ENCODE measurements at regions not wholly inside any gene's neighbourhood (a gene's known extent, or its start where the extent isn't known, plus 50 kb on each side); places are given as distances from the start of the nearest gene placed in this dataset.

GRCh38 chr5:116939641-116940040 is 365.0 kb upstream of the SEMA6A start:
- H3K36me3 ChIP-seq = no peaks in the 10 kb centered on the region
- 80 to 86% methylated on average over 5 to 7 of the region's 7 CpGs for WGBS, 2 donors (ENCODE audit: low coverage in 1 of 2)

GRCh38 chr5:116938488-116938887 is 363.9 kb upstream of the SEMA6A start:
- no peak overlapping the region for H3K27ac ChIP-seq
- no peaks in the 10 kb centered on the region for H3K27me3 ChIP-seq
- TF ChIP-seq POLR2AphosphoS5 (IDR thresholded peaks at IDR 0.05) (no peak), EP300 (IDR thresholded peaks at IDR 0.05) (no peak), POLR2A (IDR thresholded peaks at IDR 0.05) (no peak), CTCF (IDR thresholded peaks at IDR 0.05) (no peak)
- no peaks in the 10 kb centered on the region for H3K4me1 ChIP-seq
- no peaks in the 10 kb centered on the region for H3K9me3 ChIP-seq
- H3K36me3 ChIP-seq = no peaks in the 10 kb centered on the region
- no peak overlapping the region for H3K4me3 ChIP-seq
- ATAC-seq = no peak
- WGBS, 2 donors (ENCODE audit: low coverage in 1 of 2) = 20 to 33% methylated on average over 1 of the region's 1 CpG

More at GRCh38 chr5:116939641-116940040, 365.0 kb upstream of the SEMA6A start:
- Histone ChIP-seq H3K4me1 (no peaks in the 10 kb centered on the region), H3K4me3 (no peak overlapping the region), H3K27me3 (no peaks in the 10 kb centered on the region), H3K27ac (no peak overlapping the region), H3K9me3 (no peaks in the 10 kb centered on the region)
- ATAC-seq = no peak
- TF ChIP-seq CTCF (IDR thresholded peaks at IDR 0.05) = no peak
- no peak for TF ChIP-seq POLR2A (IDR thresholded peaks at IDR 0.05)
- TF ChIP-seq EP300 (IDR thresholded peaks at IDR 0.05) = no peak
- TF ChIP-seq POLR2AphosphoS5 (IDR thresholded peaks at IDR 0.05) = no peak

GRCh38 chr5:116935561-116936162 is 361.0 kb upstream of the SEMA6A start:
- WGBS, 2 donors (ENCODE audit: low coverage in 1 of 2) = 73 to 100% methylated on average over 1 to 2 of the region's 2 CpGs
- no peaks in the 10 kb centered on the region for H3K27me3 ChIP-seq
- H3K9me3 ChIP-seq = no peaks in the 10 kb centered on the region
- ATAC-seq = no peak
- no peaks in the 10 kb centered on the region for H3K36me3 ChIP-seq
- no peak for TF ChIP-seq EP300 (IDR thresholded peaks at IDR 0.05)
- no peak for TF ChIP-seq CTCF (IDR thresholded peaks at IDR 0.05)
- no peak for TF ChIP-seq POLR2A (IDR thresholded peaks at IDR 0.05)
- no peak for TF ChIP-seq POLR2AphosphoS5 (IDR thresholded peaks at IDR 0.05)
- no peak overlapping the region for H3K4me3 ChIP-seq
- H3K27ac ChIP-seq = no peak overlapping the region
- no peaks in the 10 kb centered on the region for H3K4me1 ChIP-seq

- ATAC-seq = no peak
- no peaks in the 10 kb centered on the region for H3K36me3 ChIP-seq
- no peaks in the 10 kb centered on the region for H3K9me3 ChIP-seq
- no peaks in the 10 kb centered on the region for H3K4me1 ChIP-seq
- WGBS, 2 donors (ENCODE audit: low coverage in 1 of 2) = 85 to 88% methylated on average over 1 of the region's 1 CpG
- no peak overlapping the region for H3K4me3 ChIP-seq
- no peak for TF ChIP-seq CTCF (IDR thresholded peaks at IDR 0.05)
- no peak for TF ChIP-seq EP300 (IDR thresholded peaks at IDR 0.05)
- no peak for TF ChIP-seq POLR2AphosphoS5 (IDR thresholded peaks at IDR 0.05)
- no peak for TF ChIP-seq POLR2A (IDR thresholded peaks at IDR 0.05)
- no peak overlapping the region for H3K27ac ChIP-seq
- no peaks in the 10 kb centered on the region for H3K27me3 ChIP-seq
Measured at GRCh38 chr5:116930616-116931015, 356.0 kb upstream of the SEMA6A start.

GRCh38 chr5:116923344-116923743 is 348.7 kb upstream of the SEMA6A start:
- Histone ChIP-seq H3K27ac (no peak overlapping the region), H3K36me3 (no peaks in the 10 kb centered on the region), H3K27me3 (no peaks in the 10 kb centered on the region), H3K9me3 (no peaks in the 10 kb centered on the region), H3K4me3 (no peak overlapping the region), H3K4me1 (no peaks in the 10 kb centered on the region)
- 85 to 86% methylated on average over 2 of the region's 2 CpGs for WGBS, 2 donors (ENCODE audit: low coverage in 1 of 2)
- no peak for ATAC-seq
- TF ChIP-seq CTCF (IDR thresholded peaks at IDR 0.05) = no peak
- TF ChIP-seq POLR2A (IDR thresholded peaks at IDR 0.05) = no peak
- TF ChIP-seq POLR2AphosphoS5 (IDR thresholded peaks at IDR 0.05) = no peak
